ENCODE measurements at regions not wholly inside any gene's neighbourhood (a gene's known extent, or its start where the extent isn't known, plus 50 kb on each side); places are given as distances from the start of the nearest gene placed in this dataset.
A peak's percentile ranks its signal among the peaks of the same experiment; 100 is the strongest.

GRCh38 chr5:2196416-2196815, 313.7 kb upstream of the IRX4 start:
- Mint-ChIP-seq H3K27me3 (ENCODE audit: insufficient read depth, low read depth) (peaks cover 22% of the 10 kb centered on the region), H3K9me3 (peaks cover 16% of the 10 kb centered on the region), H3K36me3 (peaks cover 4% of the 10 kb centered on the region), H3K27ac (peak overlapping the region; percentile 70), H3K4me3 (no peak overlapping the region), H3K4me1 (peaks cover 61% of the 10 kb centered on the region)
- Histone ChIP-seq H3K4me2 (no peak overlapping the region), H3K79me2 (ENCODE audit: low read depth) (no peaks in the 10 kb centered on the region), H3K9me3 (ENCODE audit: low read depth) (no peaks in the 10 kb centered on the region), H4K20me1 (ENCODE audit: low read depth) (no peaks in the 10 kb centered on the region), H3F3A (ENCODE audit: low read depth) (peaks cover 4% of the 10 kb centered on the region), H3K36me3 (no peaks in the 10 kb centered on the region), H3K4me1 (peaks cover 11% of the 10 kb centered on the region), H3K4me3 (no peak overlapping the region), H3K27ac (no peak overlapping the region), H3K27me3 (no peaks in the 10 kb centered on the region), H2AFZ (replicated peaks) (no peak overlapping the region), H3K9ac (no peak overlapping the region)
- TF ChIP-seq EZH2 (IDR thresholded peaks at IDR 0.05) (no peak), CTCF (IDR thresholded peaks at IDR 0.05) (no peak), EZH2phosphoT487 (IDR thresholded peaks at IDR 0.05) (no peak)
- DNase-seq (ENCODE audit: low spot score) = no peak

GRCh38 chr5:2194949-2195348, 312.2 kb upstream of the IRX4 start:
- no peak for DNase-seq (ENCODE audit: low spot score)
- no peaks in the 10 kb centered on the region for H3K27me3 ChIP-seq
- H3K9me3 ChIP-seq (ENCODE audit: low read depth) = no peaks in the 10 kb centered on the region
- peaks cover 21% of the 10 kb centered on the region for H3K27me3 Mint-ChIP-seq (ENCODE audit: insufficient read depth, low read depth)
- no peaks in the 10 kb centered on the region for H3K79me2 ChIP-seq (ENCODE audit: low read depth)
- H3K27ac Mint-ChIP-seq = no peak overlapping the region
- no peak overlapping the region for H2AFZ ChIP-seq (replicated peaks)
- H3K4me2 ChIP-seq = no peak overlapping the region
- H3K27ac ChIP-seq = no peak overlapping the region
- H3K36me3 Mint-ChIP-seq = peaks cover 4% of the 10 kb centered on the region
- TF ChIP-seq EZH2 (IDR thresholded peaks at IDR 0.05) = no peak
- TF ChIP-seq EZH2phosphoT487 (IDR thresholded peaks at IDR 0.05) = no peak
- no peak for TF ChIP-seq CTCF (IDR thresholded peaks at IDR 0.05)
- H3K36me3 ChIP-seq = no peaks in the 10 kb centered on the region
- H3K9me3 Mint-ChIP-seq = peaks cover 16% of the 10 kb centered on the region
- H3K4me3 ChIP-seq = no peak overlapping the region
- peaks cover 4% of the 10 kb centered on the region for H3F3A ChIP-seq (ENCODE audit: low read depth)
- no peak overlapping the region for H3K9ac ChIP-seq
- H3K4me1 Mint-ChIP-seq = peaks cover 49% of the 10 kb centered on the region
- H4K20me1 ChIP-seq (ENCODE audit: low read depth) = no peaks in the 10 kb centered on the region
- peaks cover 11% of the 10 kb centered on the region for H3K4me1 ChIP-seq
- H3K4me3 Mint-ChIP-seq = no peak overlapping the region

DNA sequence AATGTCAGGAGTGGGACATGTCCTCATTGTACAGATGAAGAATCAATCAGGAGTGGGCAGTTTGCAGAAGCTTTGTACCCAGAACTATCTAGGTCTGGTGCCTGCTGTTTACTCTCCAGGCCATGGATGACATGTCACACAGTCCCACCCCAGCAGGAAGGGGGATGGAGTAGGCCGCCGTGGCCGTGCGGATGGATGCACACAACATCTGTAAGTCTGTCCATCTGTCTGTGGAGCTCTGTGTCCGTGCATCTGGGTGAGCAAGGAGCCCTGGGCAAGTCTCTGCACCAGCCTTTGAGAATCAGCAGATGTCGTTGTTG, 311.5 kb upstream of the IRX4 start:
- Histone ChIP-seq H3K36me3 (no peaks in the 10 kb centered on the region), H3K79me2 (ENCODE audit: low read depth) (no peaks in the 10 kb centered on the region), H3K9me3 (ENCODE audit: low read depth) (no peaks in the 10 kb centered on the region), H3K4me1 (peaks cover 11% of the 10 kb centered on the region), H3F3A (ENCODE audit: low read depth) (peaks cover 4% of the 10 kb centered on the region), H3K27ac (no peak overlapping the region), H3K4me3 (no peak overlapping the region), H4K20me1 (ENCODE audit: low read depth) (no peaks in the 10 kb centered on the region), H3K4me2 (no peak overlapping the region), H3K27me3 (no peaks in the 10 kb centered on the region), H2AFZ (replicated peaks) (no peak overlapping the region), H3K9ac (no peak overlapping the region)
- H3K27ac Mint-ChIP-seq = peak overlapping the region; percentile 33
- TF ChIP-seq CTCF (IDR thresholded peaks at IDR 0.05) = no peak
- TF ChIP-seq EZH2 (IDR thresholded peaks at IDR 0.05) = no peak
- TF ChIP-seq EZH2phosphoT487 (IDR thresholded peaks at IDR 0.05) = no peak
- no peak for DNase-seq (ENCODE audit: low spot score)
- peaks cover 47% of the 10 kb centered on the region for H3K4me1 Mint-ChIP-seq
- H3K36me3 Mint-ChIP-seq = peaks cover 4% of the 10 kb centered on the region
- H3K4me3 Mint-ChIP-seq = no peak overlapping the region
- peaks cover 17% of the 10 kb centered on the region for H3K9me3 Mint-ChIP-seq
- peaks cover 19% of the 10 kb centered on the region for H3K27me3 Mint-ChIP-seq (ENCODE audit: insufficient read depth, low read depth)

All from neural progenitor cell (in vitro differentiated cells).